GM23248 (cell line): ENCODE measurements at regions not wholly inside any gene's neighbourhood (a gene's known extent, or its start where the extent isn't known, plus 50 kb on each side); places are given as distances from the start of the nearest gene placed in this dataset.

ENCODE experiments used
- EZH2 ChIP-seq: fragments of 200-600 bp; sonication (generic); IDR thresholded peaks from 2 replicates; pipeline ENCODE4 v1.6.1; 2018; ENCODE audit warnings: antibody characterized with exemption, mild to moderate bottlenecking; ENCODE audit not compliant: insufficient read depth, poor library complexity, severe bottlenecking
- EZH2phosphoT487 ChIP-seq: fragments of 200-600 bp; sonication (generic); IDR thresholded peaks from 2 replicates; pipeline ENCODE4 v1.6.1; 2018; ENCODE audit warnings: antibody characterized with exemption, moderate library complexity, mild to moderate bottlenecking, low read depth; ENCODE audit not compliant: insufficient read depth

GRCh38 chr14:25394791-25395391, 344.9 kb upstream of the STXBP6 start:
- TF ChIP-seq EZH2phosphoT487 = no peak
- no peak for TF ChIP-seq EZH2
